ENCODE measurements at regions not wholly inside any gene's neighbourhood (a gene's known extent, or its start where the extent isn't known, plus 50 kb on each side); places are given as distances from the start of the nearest gene placed in this dataset.

DNA sequence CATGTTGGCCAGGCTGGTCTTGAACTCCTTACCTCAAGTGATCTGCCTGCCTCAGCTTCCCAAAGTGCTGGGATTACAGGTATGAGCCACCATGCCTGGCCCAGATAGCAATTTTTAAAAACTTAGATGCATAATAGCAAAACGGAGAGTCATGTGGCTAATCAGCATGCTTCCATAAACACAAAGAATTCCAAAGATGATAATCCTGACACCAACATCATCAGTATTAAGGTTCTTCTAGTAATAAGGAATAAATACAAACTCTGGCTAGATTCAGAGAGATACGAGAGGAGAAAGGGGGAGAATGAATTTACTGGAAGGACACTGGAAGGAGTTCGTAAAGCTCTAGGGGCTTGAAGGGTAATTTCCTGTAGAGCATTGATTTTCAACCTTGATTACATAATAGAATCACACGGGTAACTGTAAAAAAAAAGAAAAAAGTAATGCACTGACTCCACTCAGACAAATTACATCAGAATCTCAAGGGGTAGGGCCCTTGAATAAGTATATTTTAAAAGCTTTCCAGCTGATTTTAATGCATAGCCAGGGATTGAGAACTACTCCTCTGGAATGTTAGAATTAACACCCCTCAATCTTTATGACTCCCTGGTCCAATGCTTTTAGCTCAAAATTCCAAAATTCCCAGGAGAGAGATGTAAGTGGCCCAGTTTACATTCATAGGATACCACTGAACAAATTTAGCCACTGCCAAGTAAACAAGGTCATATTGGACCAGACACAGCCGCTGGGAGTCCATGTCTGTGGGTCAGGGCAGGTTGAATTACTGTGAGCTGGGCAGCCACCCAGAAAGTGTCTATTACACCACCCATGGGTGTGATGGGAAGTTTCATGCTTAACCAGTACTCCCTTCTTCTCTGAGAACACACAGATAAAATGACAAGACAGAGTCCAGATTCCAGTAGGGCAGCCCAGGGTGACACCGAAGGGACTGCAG is 243.9 kb downstream of the TBL1XR1 start:
- Histone ChIP-seq H3K9me3 (ENCODE audit: control insufficient read depth in 2 of 2, insufficient read depth in 1 of 2, low read depth in 1 of 2, low read length in 1 of 2) (no peaks in the 10 kb centered on the region), H3K4me3 (ENCODE audit: low read depth in 1 of 3, low read length in 3 of 3) (no peak overlapping the region), H3K36me3 (ENCODE audit: control insufficient read depth in 3 of 3, insufficient read depth in 2 of 3, low read depth in 1 of 3, low read length in 3 of 3) (no peaks in the 10 kb centered on the region), H3K27ac (ENCODE audit: low read depth in 1 of 3, low read length in 2 of 3) (no peak overlapping the region), H3K4me1 (ENCODE audit: control insufficient read depth in 3 of 3, insufficient read depth in 2 of 3, low read depth in 1 of 3, low read length in 2 of 3) (peaks cover 0 to 3% (median 0%) of the 10 kb centered on the region in 3 donors), H3K27me3 (ENCODE audit: control insufficient read depth in 3 of 3, insufficient read depth in 3 of 3, low read length in 3 of 3) (no peaks in the 10 kb centered on the region)
- FAIRE-seq: no peak
- peak; percentile 5 to 16 for DNase-seq
- WGBS, 3 donors: 44 to 52% (median 44%) methylated on average over 6 of the region's 6 CpGs

DNA sequence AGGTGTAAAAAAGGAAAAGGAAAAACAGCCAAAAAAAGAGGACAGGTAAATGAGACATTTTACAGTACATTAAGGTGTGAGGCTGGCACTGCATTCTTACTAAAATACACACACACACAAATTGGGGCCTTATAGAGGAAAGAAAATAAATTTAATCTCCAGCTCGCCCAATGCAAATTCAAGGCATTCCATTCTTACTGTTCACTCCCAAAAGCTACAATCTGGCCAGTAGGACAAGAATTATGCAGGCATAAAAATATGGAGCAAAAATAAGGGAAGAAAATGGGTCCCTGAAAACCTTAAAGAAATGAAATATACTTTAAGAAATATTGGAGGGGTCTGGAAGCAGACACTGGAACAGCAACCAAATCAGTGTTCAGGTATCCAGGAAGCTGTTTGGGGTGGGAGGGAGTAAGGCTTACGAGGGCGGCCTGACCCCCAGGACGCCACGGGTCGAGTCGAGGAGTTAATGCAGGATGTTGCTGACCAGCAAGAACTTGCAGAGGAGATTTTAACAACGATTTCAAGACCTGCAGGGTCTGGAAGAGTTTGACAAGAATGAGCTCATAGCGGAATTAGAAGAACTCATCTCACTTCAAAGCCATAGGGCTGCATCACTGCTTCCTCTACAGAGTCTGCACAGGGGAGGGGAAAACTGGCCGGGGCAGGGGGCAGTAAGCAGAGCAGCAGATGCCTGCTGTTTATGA is 245.5 kb downstream of the TBL1XR1 start:
- WGBS, 3 donors: 78 to 83% (median 78%) methylated on average over 10 of the region's 10 CpGs

DNA sequence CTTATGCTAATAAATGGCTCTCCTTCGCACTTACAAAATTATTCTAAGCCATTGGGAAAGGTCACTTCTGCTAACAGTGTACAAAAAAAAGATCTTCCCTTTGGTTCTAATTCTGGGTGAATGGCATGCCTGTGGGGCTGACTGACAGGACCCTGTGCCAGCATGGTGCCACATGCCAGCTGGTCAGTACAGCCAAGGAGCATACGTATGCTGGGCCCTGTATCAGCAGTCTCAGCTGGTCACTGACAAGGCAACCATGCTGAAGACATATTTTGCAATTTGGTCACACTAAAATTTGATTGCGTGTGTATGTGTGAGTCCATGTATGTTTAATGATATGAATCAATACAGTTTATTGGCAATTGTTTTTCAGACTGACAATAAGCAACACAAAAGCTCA is 246.1 kb downstream of the TBL1XR1 start:
- FAIRE-seq (no peak), DNase-seq (no peak)
- WGBS, 3 donors: 90 to 92% (median 91%) methylated on average over 3 of the region's 3 CpGs
- no peaks in the 10 kb centered on the region for H3K27me3 ChIP-seq (ENCODE audit: control insufficient read depth in 3 of 3, insufficient read depth in 3 of 3, low read length in 3 of 3)
- no peak overlapping the region for H3K4me3 ChIP-seq (ENCODE audit: low read depth in 1 of 3, low read length in 3 of 3)
- H3K9me3 ChIP-seq (ENCODE audit: control insufficient read depth in 2 of 2, insufficient read depth in 1 of 2, low read depth in 1 of 2, low read length in 1 of 2): no peaks in the 10 kb centered on the region
- peaks cover 0 to 3% (median 0%) of the 10 kb centered on the region in 3 donors for H3K4me1 ChIP-seq (ENCODE audit: control insufficient read depth in 3 of 3, insufficient read depth in 2 of 3, low read depth in 1 of 3, low read length in 2 of 3)
- H3K36me3 ChIP-seq (ENCODE audit: control insufficient read depth in 3 of 3, insufficient read depth in 2 of 3, low read depth in 1 of 3, low read length in 3 of 3): no peaks in the 10 kb centered on the region
- H3K27ac ChIP-seq (ENCODE audit: low read depth in 1 of 3, low read length in 2 of 3): no peak overlapping the region

More for the DNA sequence above, 245.5 kb downstream of the TBL1XR1 start:
- Histone ChIP-seq H3K4me3 (ENCODE audit: low read depth in 1 of 3, low read length in 3 of 3) (no peak overlapping the region), H3K4me1 (ENCODE audit: control insufficient read depth in 3 of 3, insufficient read depth in 2 of 3, low read depth in 1 of 3, low read length in 2 of 3) (peaks cover 0 to 3% (median 0%) of the 10 kb centered on the region in 3 donors), H3K9me3 (ENCODE audit: control insufficient read depth in 2 of 2, insufficient read depth in 1 of 2, low read depth in 1 of 2, low read length in 1 of 2) (no peaks in the 10 kb centered on the region), H3K27ac (ENCODE audit: low read depth in 1 of 3, low read length in 2 of 3) (no peak overlapping the region), H3K36me3 (ENCODE audit: control insufficient read depth in 3 of 3, insufficient read depth in 2 of 3, low read depth in 1 of 3, low read length in 3 of 3) (no peaks in the 10 kb centered on the region), H3K27me3 (ENCODE audit: control insufficient read depth in 3 of 3, insufficient read depth in 3 of 3, low read length in 3 of 3) (no peaks in the 10 kb centered on the region)
- FAIRE-seq (no peak), DNase-seq (no peak)

DNA sequence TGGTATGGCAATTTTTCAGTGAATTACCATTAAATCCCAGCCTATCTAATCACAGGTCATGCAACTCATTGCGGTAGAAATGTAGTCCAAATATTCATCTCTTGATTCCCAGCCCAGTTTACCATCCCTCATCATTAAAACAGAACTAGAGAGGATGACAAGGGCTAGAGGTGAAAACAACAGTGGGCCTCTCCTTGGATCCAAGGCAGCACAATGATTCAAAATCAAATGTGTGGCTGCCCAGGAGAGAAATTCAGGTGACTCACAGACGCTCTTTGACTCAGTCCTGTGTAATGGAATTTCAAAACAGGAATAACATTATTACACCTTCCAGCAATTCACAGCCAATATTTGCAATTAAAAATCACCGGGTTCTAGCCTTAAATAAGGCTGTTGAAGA is 246.5 kb downstream of the TBL1XR1 start:
- H3K9me3 ChIP-seq (ENCODE audit: control insufficient read depth in 2 of 2, insufficient read depth in 1 of 2, low read depth in 1 of 2, low read length in 1 of 2): no peaks in the 10 kb centered on the region
- no peaks in the 10 kb centered on the region for H3K27me3 ChIP-seq (ENCODE audit: control insufficient read depth in 3 of 3, insufficient read depth in 3 of 3, low read length in 3 of 3)
- WGBS, 3 donors: 84 to 89% (median 89%) methylated on average over 3 of the region's 3 CpGs
- H3K4me3 ChIP-seq (ENCODE audit: low read depth in 1 of 3, low read length in 3 of 3): no peak overlapping the region
- no peaks in the 10 kb centered on the region for H3K36me3 ChIP-seq (ENCODE audit: control insufficient read depth in 3 of 3, insufficient read depth in 2 of 3, low read depth in 1 of 3, low read length in 3 of 3)
- FAIRE-seq (no peak), DNase-seq (no peak)
- peaks cover 0 to 3% (median 0%) of the 10 kb centered on the region in 3 donors for H3K4me1 ChIP-seq (ENCODE audit: control insufficient read depth in 3 of 3, insufficient read depth in 2 of 3, low read depth in 1 of 3, low read length in 2 of 3)
- no peak overlapping the region for H3K27ac ChIP-seq (ENCODE audit: low read depth in 1 of 3, low read length in 2 of 3)

DNA sequence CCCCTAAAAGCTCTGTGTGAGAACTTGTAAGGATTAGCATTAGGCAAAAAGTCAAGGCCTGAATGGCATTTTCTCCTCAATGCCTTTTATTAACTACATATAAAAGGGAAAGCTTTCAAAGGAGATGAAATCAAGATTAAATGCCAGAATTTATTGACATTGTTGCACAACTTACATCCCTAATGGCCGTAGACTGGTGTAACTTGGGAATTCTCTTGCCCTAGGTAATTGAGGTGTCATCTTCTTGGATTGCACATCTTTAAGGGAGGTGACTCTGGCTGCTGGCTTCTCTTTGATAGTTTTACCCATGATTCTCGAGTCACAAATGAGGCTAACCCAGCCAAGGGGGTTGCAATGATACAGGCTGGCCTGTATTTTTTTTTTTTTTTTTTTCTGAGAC is 249.1 kb downstream of the TBL1XR1 start:
- H3K36me3 ChIP-seq (ENCODE audit: control insufficient read depth in 3 of 3, insufficient read depth in 2 of 3, low read depth in 1 of 3, low read length in 3 of 3): no peaks in the 10 kb centered on the region
- no peaks in the 10 kb centered on the region for H3K27me3 ChIP-seq (ENCODE audit: control insufficient read depth in 3 of 3, insufficient read depth in 3 of 3, low read length in 3 of 3)
- H3K27ac ChIP-seq (ENCODE audit: low read depth in 1 of 3, low read length in 2 of 3): no peak overlapping the region
- WGBS, 3 donors: 46 to 82% (median 51%) methylated on average over 2 of the region's 2 CpGs
- H3K4me1 ChIP-seq (ENCODE audit: control insufficient read depth in 3 of 3, insufficient read depth in 2 of 3, low read depth in 1 of 3, low read length in 2 of 3): no peaks in the 10 kb centered on the region
- FAIRE-seq (no peak), DNase-seq (no peak)
- H3K9me3 ChIP-seq (ENCODE audit: control insufficient read depth in 2 of 2, insufficient read depth in 1 of 2, low read depth in 1 of 2, low read length in 1 of 2): no peaks in the 10 kb centered on the region
- H3K4me3 ChIP-seq (ENCODE audit: low read depth in 1 of 3, low read length in 3 of 3): no peak overlapping the region

DNA sequence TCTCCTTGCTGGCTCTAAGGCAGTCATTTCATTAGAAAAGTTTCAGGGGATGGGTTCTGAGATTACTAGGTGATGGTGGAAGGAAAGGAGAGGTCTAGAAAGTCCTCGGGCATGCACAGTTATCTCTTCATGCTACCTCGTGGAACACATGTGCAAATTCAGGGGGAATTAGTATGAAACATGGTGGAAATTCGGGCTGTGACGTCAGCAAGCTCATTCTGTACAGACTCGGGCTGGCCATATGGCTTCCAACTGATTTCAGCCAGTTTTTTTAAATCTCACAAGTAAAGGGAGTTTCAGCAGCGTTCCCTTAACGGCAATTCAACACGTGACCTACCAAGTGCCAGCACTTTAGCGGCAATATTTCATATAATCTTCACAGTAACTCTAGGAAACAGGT is 251.1 kb downstream of the TBL1XR1 start:
- Histone ChIP-seq H3K36me3 (ENCODE audit: control insufficient read depth in 3 of 3, insufficient read depth in 2 of 3, low read depth in 1 of 3, low read length in 3 of 3) (no peaks in the 10 kb centered on the region), H3K27me3 (ENCODE audit: control insufficient read depth in 3 of 3, insufficient read depth in 3 of 3, low read length in 3 of 3) (no peaks in the 10 kb centered on the region), H3K9me3 (ENCODE audit: control insufficient read depth in 2 of 2, insufficient read depth in 1 of 2, low read depth in 1 of 2, low read length in 1 of 2) (no peaks in the 10 kb centered on the region), H3K4me1 (ENCODE audit: control insufficient read depth in 3 of 3, insufficient read depth in 2 of 3, low read depth in 1 of 3, low read length in 2 of 3) (no peaks in the 10 kb centered on the region), H3K27ac (ENCODE audit: low read depth in 1 of 3, low read length in 2 of 3) (no peak overlapping the region), H3K4me3 (ENCODE audit: low read depth in 1 of 3, low read length in 3 of 3) (no peak overlapping the region)
- no peak for DNase-seq
- WGBS, 3 donors: 84 to 88% (median 85%) methylated on average over 9 of the region's 9 CpGs
- no peak for FAIRE-seq

DNA sequence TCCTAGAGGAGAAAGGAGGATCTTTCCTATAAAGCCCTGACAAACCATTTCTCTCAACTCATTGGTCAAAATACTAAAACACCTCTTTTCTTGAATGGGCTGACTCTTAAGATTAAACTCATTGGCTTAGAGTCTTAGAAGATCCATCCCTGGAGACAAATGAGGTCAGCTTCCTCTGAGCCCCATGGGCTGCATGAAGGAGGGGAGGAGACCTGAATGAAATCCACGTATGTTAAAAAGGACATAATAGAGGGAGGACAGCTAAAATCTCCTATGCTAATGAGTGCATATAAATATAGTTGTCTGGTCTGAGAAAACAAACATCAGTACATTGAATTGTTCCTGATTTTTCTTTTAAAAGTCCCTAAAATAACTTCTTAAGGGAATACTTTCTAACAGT is 255.0 kb downstream of the TBL1XR1 start:
- Histone ChIP-seq H3K27me3 (ENCODE audit: control insufficient read depth in 3 of 3, insufficient read depth in 3 of 3, low read length in 3 of 3) (no peaks in the 10 kb centered on the region), H3K4me3 (ENCODE audit: low read depth in 1 of 3, low read length in 3 of 3) (no peak overlapping the region), H3K36me3 (ENCODE audit: control insufficient read depth in 3 of 3, insufficient read depth in 2 of 3, low read depth in 1 of 3, low read length in 3 of 3) (no peaks in the 10 kb centered on the region), H3K9me3 (ENCODE audit: control insufficient read depth in 2 of 2, insufficient read depth in 1 of 2, low read depth in 1 of 2, low read length in 1 of 2) (no peaks in the 10 kb centered on the region), H3K4me1 (ENCODE audit: control insufficient read depth in 3 of 3, insufficient read depth in 2 of 3, low read depth in 1 of 3, low read length in 2 of 3) (no peaks in the 10 kb centered on the region), H3K27ac (ENCODE audit: low read depth in 1 of 3, low read length in 2 of 3) (no peak overlapping the region)
- FAIRE-seq: no peak
- no peak for DNase-seq
- 76 to 87% (median 83%) methylated on average over 1 of the region's 1 CpG for WGBS, 3 donors

DNA sequence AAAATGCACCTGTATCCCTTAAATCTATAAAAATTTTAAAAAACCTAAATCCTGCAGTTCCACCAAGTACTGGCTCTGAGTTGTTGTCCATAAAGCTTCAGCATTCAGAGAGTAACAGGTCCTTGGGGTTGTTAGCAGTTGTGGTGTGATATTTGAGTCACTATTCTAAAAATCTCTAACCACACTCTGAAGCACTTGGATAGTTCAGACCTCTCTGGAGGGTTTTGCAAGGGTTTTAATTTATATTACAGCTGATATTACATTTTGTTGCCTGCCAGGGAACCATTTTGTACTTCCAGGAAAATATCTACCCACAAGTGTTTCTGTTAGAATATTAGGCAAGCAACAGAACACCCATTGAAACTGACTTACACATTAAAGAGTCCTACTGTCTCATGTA is 255.6 kb downstream of the TBL1XR1 start:
- no peak for FAIRE-seq
- no peaks in the 10 kb centered on the region for H3K27me3 ChIP-seq (ENCODE audit: control insufficient read depth in 3 of 3, insufficient read depth in 3 of 3, low read length in 3 of 3)
- H3K27ac ChIP-seq (ENCODE audit: low read depth in 1 of 3, low read length in 2 of 3): no peak overlapping the region
- no peaks in the 10 kb centered on the region for H3K9me3 ChIP-seq (ENCODE audit: control insufficient read depth in 2 of 2, insufficient read depth in 1 of 2, low read depth in 1 of 2, low read length in 1 of 2)
- no peak overlapping the region for H3K4me3 ChIP-seq (ENCODE audit: low read depth in 1 of 3, low read length in 3 of 3)
- no peak for DNase-seq
- no peaks in the 10 kb centered on the region for H3K36me3 ChIP-seq (ENCODE audit: control insufficient read depth in 3 of 3, insufficient read depth in 2 of 3, low read depth in 1 of 3, low read length in 3 of 3)
- no peaks in the 10 kb centered on the region for H3K4me1 ChIP-seq (ENCODE audit: control insufficient read depth in 3 of 3, insufficient read depth in 2 of 3, low read depth in 1 of 3, low read length in 2 of 3)
